ENCODE measurements at regions not wholly inside any gene's neighbourhood (a gene's known extent, or its start where the extent isn't known, plus 50 kb on each side); places are given as distances from the start of the nearest gene placed in this dataset.

GRCh38 chr5:6948562-6948961 lies 235.3 kb downstream of the TENT4A start:
- H3K36me3 ChIP-seq (ENCODE audit: control insufficient read depth, insufficient read depth, low read length), result no peaks in the 10 kb centered on the region

GRCh38 chr5:6949230-6949629 lies 236.0 kb downstream of the TENT4A start:
- H3K27me3 ChIP-seq (replicated peaks; ENCODE audit: control insufficient read depth, insufficient read depth, low read length, poor library complexity, severe bottlenecking), result no peaks in the 10 kb centered on the region
- no peak for DNase-seq
- H3K27ac ChIP-seq (ENCODE audit: insufficient read depth, low read length, poor library complexity, severe bottlenecking), result no peak overlapping the region
- no peak overlapping the region for H3K4me3 ChIP-seq (ENCODE audit: insufficient read depth, low read depth, low read length, poor library complexity, severe bottlenecking)
- no peaks in the 10 kb centered on the region for H3K36me3 ChIP-seq (ENCODE audit: control insufficient read depth, insufficient read depth, low read length)
- H3K4me1 ChIP-seq (ENCODE audit: control insufficient read depth, insufficient read depth, low read length, poor library complexity, severe bottlenecking), result no peaks in the 10 kb centered on the region
- H3K9me3 ChIP-seq (ENCODE audit: control insufficient read depth, low read length), result no peaks in the 10 kb centered on the region

More at GRCh38 chr5:6948562-6948961, 235.3 kb downstream of the TENT4A start:
- Histone ChIP-seq H3K9me3 (ENCODE audit: control insufficient read depth, low read length) (no peaks in the 10 kb centered on the region), H3K4me3 (ENCODE audit: insufficient read depth, low read depth, low read length, poor library complexity, severe bottlenecking) (no peak overlapping the region), H3K27me3 (replicated peaks; ENCODE audit: control insufficient read depth, insufficient read depth, low read length, poor library complexity, severe bottlenecking) (no peaks in the 10 kb centered on the region), H3K4me1 (ENCODE audit: control insufficient read depth, insufficient read depth, low read length, poor library complexity, severe bottlenecking) (no peaks in the 10 kb centered on the region), H3K27ac (ENCODE audit: insufficient read depth, low read length, poor library complexity, severe bottlenecking) (no peak overlapping the region)
- no peak for DNase-seq

GRCh38 chr5:6950250-6950649 lies 237.0 kb downstream of the TENT4A start:
- Histone ChIP-seq H3K4me1 (ENCODE audit: control insufficient read depth, insufficient read depth, low read length, poor library complexity, severe bottlenecking) (no peaks in the 10 kb centered on the region), H3K36me3 (ENCODE audit: control insufficient read depth, insufficient read depth, low read length) (no peaks in the 10 kb centered on the region), H3K27me3 (replicated peaks; ENCODE audit: control insufficient read depth, insufficient read depth, low read length, poor library complexity, severe bottlenecking) (no peaks in the 10 kb centered on the region), H3K4me3 (ENCODE audit: insufficient read depth, low read depth, low read length, poor library complexity, severe bottlenecking) (no peak overlapping the region), H3K27ac (ENCODE audit: insufficient read depth, low read length, poor library complexity, severe bottlenecking) (no peak overlapping the region), H3K9me3 (ENCODE audit: control insufficient read depth, low read length) (no peaks in the 10 kb centered on the region)
- DNase-seq, result no peak

- Histone ChIP-seq H3K4me1 (ENCODE audit: control insufficient read depth, insufficient read depth, low read length, poor library complexity, severe bottlenecking) (no peaks in the 10 kb centered on the region), H3K36me3 (ENCODE audit: control insufficient read depth, insufficient read depth, low read length) (no peaks in the 10 kb centered on the region), H3K27ac (ENCODE audit: insufficient read depth, low read length, poor library complexity, severe bottlenecking) (no peak overlapping the region), H3K4me3 (ENCODE audit: insufficient read depth, low read depth, low read length, poor library complexity, severe bottlenecking) (no peak overlapping the region), H3K9me3 (ENCODE audit: control insufficient read depth, low read length) (no peaks in the 10 kb centered on the region), H3K27me3 (replicated peaks; ENCODE audit: control insufficient read depth, insufficient read depth, low read length, poor library complexity, severe bottlenecking) (no peaks in the 10 kb centered on the region)
- no peak for DNase-seq
These were observed 237.6 kb downstream of the TENT4A start for GRCh38 chr5:6950860-6951259.

GRCh38 chr5:6961123-6961522 lies 247.9 kb downstream of the TENT4A start:
- H3K27ac ChIP-seq (ENCODE audit: insufficient read depth, low read length, poor library complexity, severe bottlenecking), result no peak overlapping the region
- no peaks in the 10 kb centered on the region for H3K36me3 ChIP-seq (ENCODE audit: control insufficient read depth, insufficient read depth, low read length)
- H3K4me3 ChIP-seq (ENCODE audit: insufficient read depth, low read depth, low read length, poor library complexity, severe bottlenecking), result no peak overlapping the region
- no peaks in the 10 kb centered on the region for H3K4me1 ChIP-seq (ENCODE audit: control insufficient read depth, insufficient read depth, low read length, poor library complexity, severe bottlenecking)
- DNase-seq, result no peak
- no peaks in the 10 kb centered on the region for H3K9me3 ChIP-seq (ENCODE audit: control insufficient read depth, low read length)
- no peaks in the 10 kb centered on the region for H3K27me3 ChIP-seq (replicated peaks; ENCODE audit: control insufficient read depth, insufficient read depth, low read length, poor library complexity, severe bottlenecking)

GRCh38 chr5:6961837-6962635 lies 248.8 kb downstream of the TENT4A start:
- Histone ChIP-seq H3K9me3 (ENCODE audit: control insufficient read depth, low read length) (no peaks in the 10 kb centered on the region), H3K27ac (ENCODE audit: insufficient read depth, low read length, poor library complexity, severe bottlenecking) (no peak overlapping the region), H3K36me3 (ENCODE audit: control insufficient read depth, insufficient read depth, low read length) (no peaks in the 10 kb centered on the region), H3K27me3 (replicated peaks; ENCODE audit: control insufficient read depth, insufficient read depth, low read length, poor library complexity, severe bottlenecking) (no peaks in the 10 kb centered on the region), H3K4me1 (ENCODE audit: control insufficient read depth, insufficient read depth, low read length, poor library complexity, severe bottlenecking) (no peaks in the 10 kb centered on the region), H3K4me3 (ENCODE audit: insufficient read depth, low read depth, low read length, poor library complexity, severe bottlenecking) (no peak overlapping the region)
- DNase-seq, result no peak

- Histone ChIP-seq H3K27ac (ENCODE audit: insufficient read depth, low read length, poor library complexity, severe bottlenecking) (no peak overlapping the region), H3K4me1 (ENCODE audit: control insufficient read depth, insufficient read depth, low read length, poor library complexity, severe bottlenecking) (no peaks in the 10 kb centered on the region), H3K27me3 (replicated peaks; ENCODE audit: control insufficient read depth, insufficient read depth, low read length, poor library complexity, severe bottlenecking) (no peaks in the 10 kb centered on the region), H3K9me3 (ENCODE audit: control insufficient read depth, low read length) (no peaks in the 10 kb centered on the region), H3K36me3 (ENCODE audit: control insufficient read depth, insufficient read depth, low read length) (no peaks in the 10 kb centered on the region), H3K4me3 (ENCODE audit: insufficient read depth, low read depth, low read length, poor library complexity, severe bottlenecking) (no peak overlapping the region)
- no peak for DNase-seq
These were observed 263.7 kb downstream of the TENT4A start for GRCh38 chr5:6976971-6977370.

- H3K4me1 ChIP-seq (ENCODE audit: control insufficient read depth, insufficient read depth, low read length, poor library complexity, severe bottlenecking), result no peaks in the 10 kb centered on the region
- H3K4me3 ChIP-seq (ENCODE audit: insufficient read depth, low read depth, low read length, poor library complexity, severe bottlenecking), result no peak overlapping the region
- no peaks in the 10 kb centered on the region for H3K9me3 ChIP-seq (ENCODE audit: control insufficient read depth, low read length)
- no peak overlapping the region for H3K27ac ChIP-seq (ENCODE audit: insufficient read depth, low read length, poor library complexity, severe bottlenecking)
- H3K36me3 ChIP-seq (ENCODE audit: control insufficient read depth, insufficient read depth, low read length), result no peaks in the 10 kb centered on the region
- DNase-seq, result no peak
- no peaks in the 10 kb centered on the region for H3K27me3 ChIP-seq (replicated peaks; ENCODE audit: control insufficient read depth, insufficient read depth, low read length, poor library complexity, severe bottlenecking)
These were observed 265.8 kb downstream of the TENT4A start for GRCh38 chr5:6979061-6979460.

GRCh38 chr5:6989230-6989629 lies 276.0 kb downstream of the TENT4A start:
- no peak overlapping the region for H3K4me3 ChIP-seq (ENCODE audit: insufficient read depth, low read depth, low read length, poor library complexity, severe bottlenecking)
- H3K36me3 ChIP-seq (ENCODE audit: control insufficient read depth, insufficient read depth, low read length), result no peaks in the 10 kb centered on the region
- no peak for DNase-seq
- no peaks in the 10 kb centered on the region for H3K4me1 ChIP-seq (ENCODE audit: control insufficient read depth, insufficient read depth, low read length, poor library complexity, severe bottlenecking)
- H3K27me3 ChIP-seq (replicated peaks; ENCODE audit: control insufficient read depth, insufficient read depth, low read length, poor library complexity, severe bottlenecking), result no peaks in the 10 kb centered on the region
- H3K27ac ChIP-seq (ENCODE audit: insufficient read depth, low read length, poor library complexity, severe bottlenecking), result no peak overlapping the region
- H3K9me3 ChIP-seq (ENCODE audit: control insufficient read depth, low read length), result no peaks in the 10 kb centered on the region

- H3K4me1 ChIP-seq (ENCODE audit: control insufficient read depth, insufficient read depth, low read length, poor library complexity, severe bottlenecking), result no peaks in the 10 kb centered on the region
- H3K36me3 ChIP-seq (ENCODE audit: control insufficient read depth, insufficient read depth, low read length), result no peaks in the 10 kb centered on the region
- no peaks in the 10 kb centered on the region for H3K27me3 ChIP-seq (replicated peaks; ENCODE audit: control insufficient read depth, insufficient read depth, low read length, poor library complexity, severe bottlenecking)
- H3K27ac ChIP-seq (ENCODE audit: insufficient read depth, low read length, poor library complexity, severe bottlenecking), result no peak overlapping the region
- no peak for DNase-seq
- H3K4me3 ChIP-seq (ENCODE audit: insufficient read depth, low read depth, low read length, poor library complexity, severe bottlenecking), result no peak overlapping the region
- no peaks in the 10 kb centered on the region for H3K9me3 ChIP-seq (ENCODE audit: control insufficient read depth, low read length)
These were observed 280.9 kb downstream of the TENT4A start for GRCh38 chr5:6994097-6994496.
